Trophoblast cell (in vitro differentiated cells and primary cell): ENCODE measurements at regions not wholly inside any gene's neighbourhood (a gene's known extent, or its start where the extent isn't known, plus 50 kb on each side); places are given as distances from the start of the nearest gene placed in this dataset.

Source experiments
- DNase-seq, 2 donors: peaks; one replicate each; pipeline ENCODE4 v3.0.0-alpha.2; 2016
- H2AFZ ChIP-seq: 2 replicates; pipeline ENCODE4 v1.6.1; 2013; ENCODE audit warnings: low read length, moderate library complexity, mild to moderate bottlenecking; ENCODE audit not compliant: insufficient read depth, poor library complexity
- H2AK5ac ChIP-seq: 2 replicates; pipeline ENCODE4 v1.6.1; 2013; ENCODE audit warnings: mild to moderate bottlenecking, low read length
- H2BK120ac ChIP-seq: 2 replicates; pipeline ENCODE4 v1.6.1; 2013; ENCODE audit warnings: low read length, mild to moderate bottlenecking, moderate library complexity; ENCODE audit not compliant: insufficient read depth, poor library complexity
- H2BK12ac ChIP-seq: 2 replicates; pipeline ENCODE4 v1.6.1; 2013; ENCODE audit warnings: mild to moderate bottlenecking, low read length, moderate library complexity
- H2BK5ac ChIP-seq: 2 replicates; pipeline ENCODE4 v1.6.1; 2013; ENCODE audit warnings: low read length, low read depth, moderate library complexity, mild to moderate bottlenecking; ENCODE audit not compliant: poor library complexity
- H3K14ac ChIP-seq: 2 replicates; pipeline ENCODE4 v1.6.1; 2013; ENCODE audit warnings: mild to moderate bottlenecking, low read length
- H3K18ac ChIP-seq: 2 replicates; pipeline ENCODE4 v1.6.1; 2013; ENCODE audit warnings: mild to moderate bottlenecking, low read length
- H3K23ac ChIP-seq: 2 replicates; pipeline ENCODE4 v1.6.1; 2013; ENCODE audit warnings: low read length
- H3K27ac ChIP-seq: 2 replicates; pipeline ENCODE4 v1.5.1; 2013; ENCODE audit warnings: low read depth, mild to moderate bottlenecking, inconsistent platforms, low read length, moderate library complexity
- H3K27me3 ChIP-seq: 2 replicates; pipeline ENCODE4 v1.6.1; 2013; ENCODE audit warnings: inconsistent platforms, mild to moderate bottlenecking, low read length, moderate library complexity; ENCODE audit not compliant: insufficient read depth
- H3K36me3 ChIP-seq, 2 experiments: 1 replicate in 1 of 2; 2 replicates in 1 of 2; pipeline ENCODE4 v1.6.1; 2013; ENCODE audit warnings: low read length in 2 of 2, mild to moderate bottlenecking in 2 of 2, moderate library complexity in 1 of 2; ENCODE audit not compliant: insufficient read depth in 2 of 2, control insufficient read depth in 1 of 2
- H3K4ac ChIP-seq: 2 replicates; pipeline ENCODE4 v1.6.1; 2013; ENCODE audit warnings: low read depth, mild to moderate bottlenecking, low read length, moderate library complexity
- H3K4me1 ChIP-seq, 2 experiments: 1 replicate in 1 of 2; 2 replicates in 1 of 2; pipeline ENCODE4 v1.6.1; 2013; ENCODE audit warnings: low read length in 2 of 2, mild to moderate bottlenecking in 2 of 2, moderate library complexity in 1 of 2; ENCODE audit not compliant: insufficient read depth in 2 of 2, control insufficient read depth in 1 of 2
- H3K4me2 ChIP-seq: 2 replicates; pipeline ENCODE4 v1.6.1; 2013; ENCODE audit warnings: inconsistent platforms, mild to moderate bottlenecking, low read length, moderate library complexity
- H3K4me3 ChIP-seq: 2 replicates; pipeline ENCODE4 v1.5.1; 2013; ENCODE audit warnings: mild to moderate bottlenecking, low read depth, low read length, inconsistent platforms
- H3K79me1 ChIP-seq: one replicate; pipeline ENCODE4 v1.6.1; 2013; ENCODE audit warnings: low read length
- H3K79me2 ChIP-seq: 2 replicates; pipeline ENCODE4 v1.6.1; 2013; ENCODE audit warnings: low read length, mild to moderate bottlenecking; ENCODE audit not compliant: control insufficient read depth, insufficient read depth, poor library complexity
- H3K9ac ChIP-seq: 2 replicates; pipeline ENCODE4 v1.6.1; 2013; ENCODE audit warnings: mild to moderate bottlenecking, low read length
- H3K9me3 ChIP-seq: 2 replicates; pipeline ENCODE4 v1.6.1; 2013; ENCODE audit warnings: low read depth, mild to moderate bottlenecking, control low read depth, inconsistent platforms, low read length; ENCODE audit not compliant: insufficient read depth
- H4K12ac ChIP-seq: 2 replicates; pipeline ENCODE4 v1.6.1; 2013; ENCODE audit warnings: low read depth, mild to moderate bottlenecking, low read length, moderate library complexity
- H4K8ac ChIP-seq: 2 replicates; pipeline ENCODE4 v1.6.1; 2013; ENCODE audit warnings: low read depth, mild to moderate bottlenecking, low read length, moderate library complexity
- H4K91ac ChIP-seq: one replicate; pipeline ENCODE4 v1.6.1; 2013; ENCODE audit warnings: low read depth, mild to moderate bottlenecking, low read length, moderate library complexity
- WGBS: extraction: QIAGEN DNeasy Blood & Tissue Kit; methylation state at CpG from one replicate; pipeline ENCODE4 v1.1.7; 2013; ENCODE audit warnings: missing lambda C conversion rate; ENCODE audit not compliant: insufficient read length, insufficient coverage; ENCODE audit errors: extremely low coverage; 5-methylcytosine and 5-hydroxymethylcytosine counted together

DNA sequence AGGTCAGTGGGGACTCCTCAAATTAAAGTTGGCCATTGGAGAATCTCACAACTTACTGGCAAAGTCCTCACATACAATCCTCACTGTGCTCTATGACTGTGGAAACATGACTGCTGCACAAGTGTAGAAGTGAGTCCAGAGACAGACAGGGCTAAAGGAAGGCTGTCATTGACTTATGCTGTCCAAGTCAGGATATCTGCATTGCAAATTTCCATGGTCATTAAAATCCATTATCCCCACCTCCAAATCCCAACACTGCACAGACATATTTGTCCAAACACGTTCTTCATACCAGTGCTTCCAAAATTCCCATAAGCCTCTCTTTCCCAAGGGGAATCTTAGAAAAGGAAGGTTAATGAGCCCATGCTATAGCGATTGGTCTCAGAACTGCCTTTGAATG, 396.8 kb upstream of the ANKRD30A start:
- H3K4me3 ChIP-seq, result no peak overlapping the region
- DNase-seq, result no peak
- H3K4ac ChIP-seq, result no peak overlapping the region
- H3K4me2 ChIP-seq, result no peak overlapping the region
- H3K27me3 ChIP-seq, result no peaks in the 10 kb centered on the region
- no peak overlapping the region for H2AFZ ChIP-seq
- no peak overlapping the region for H3K23ac ChIP-seq
- no peaks in the 10 kb centered on the region for H3K4me1 ChIP-seq
- no peak overlapping the region for H2BK120ac ChIP-seq
- H2BK12ac ChIP-seq, result no peak overlapping the region
- no peaks in the 10 kb centered on the region for H3K36me3 ChIP-seq
- no peak overlapping the region for H4K12ac ChIP-seq
- H3K79me1 ChIP-seq, result no peaks in the 10 kb centered on the region
- no peaks in the 10 kb centered on the region for H3K9me3 ChIP-seq
- H3K14ac ChIP-seq, result no peak overlapping the region
- peak overlapping the region; percentile 31 for H2AK5ac ChIP-seq
- H4K91ac ChIP-seq, result no peak overlapping the region
- WGBS, result no CpG with 5 or more reads among the region's 2 CpGs
- no peaks in the 10 kb centered on the region for H3K79me2 ChIP-seq
- no peak overlapping the region for H2BK5ac ChIP-seq
- H3K27ac ChIP-seq, result no peak overlapping the region
- H3K9ac ChIP-seq, result no peak overlapping the region
- H3K18ac ChIP-seq, result no peak overlapping the region
- no peak overlapping the region for H4K8ac ChIP-seq

DNA sequence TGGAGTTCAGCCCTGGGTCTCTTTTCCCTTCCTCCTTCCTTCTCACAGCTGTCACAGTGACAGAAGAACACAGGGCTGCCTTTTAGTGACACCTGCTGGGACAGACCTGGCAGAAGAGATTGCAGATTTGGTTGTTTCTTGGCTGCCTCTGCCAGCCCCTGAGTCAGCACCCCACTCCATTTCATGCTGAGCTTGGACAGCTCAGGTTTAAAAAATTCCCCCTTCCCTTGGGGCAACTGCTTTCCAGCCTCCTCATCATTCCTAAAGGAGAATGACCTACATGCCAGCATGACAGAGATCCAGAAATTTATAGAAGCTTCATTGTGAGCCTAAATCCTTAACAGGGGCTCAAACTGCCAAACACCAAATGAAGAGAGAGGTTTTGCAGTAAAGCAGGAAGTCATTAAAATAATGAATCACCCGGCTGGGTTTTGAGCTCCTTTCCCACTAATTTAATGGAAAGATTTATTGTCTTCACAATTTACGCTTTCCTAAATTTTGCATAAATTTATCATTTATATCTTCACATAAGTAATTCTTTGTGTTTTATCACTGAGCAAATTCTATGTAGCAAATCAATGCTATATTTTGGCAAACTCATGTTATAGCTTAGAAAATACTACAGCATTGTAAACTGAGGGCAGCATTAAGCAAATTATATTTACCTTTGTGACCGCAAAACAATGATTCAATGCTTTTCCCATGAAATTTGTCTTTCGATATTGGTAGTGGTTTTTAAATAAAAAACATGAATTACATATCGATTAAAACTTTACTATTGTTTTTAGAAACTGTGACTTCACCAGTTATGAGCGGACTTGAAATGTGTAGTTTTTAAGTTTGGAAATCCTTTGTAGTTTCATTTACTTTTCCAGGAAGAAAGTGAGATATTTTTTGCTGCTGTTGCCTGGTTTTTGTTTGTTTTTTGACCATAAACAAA, 399.5 kb upstream of the ANKRD30A start:
- Histone ChIP-seq H3K27me3 (no peaks in the 10 kb centered on the region), H3K14ac (no peak overlapping the region), H3K23ac (no peak overlapping the region), H3K9me3 (no peaks in the 10 kb centered on the region), H3K27ac (no peak overlapping the region), H3K9ac (no peak overlapping the region), H3K4me2 (no peak overlapping the region), H3K18ac (no peak overlapping the region), H3K79me2 (no peaks in the 10 kb centered on the region), H4K8ac (no peak overlapping the region), H3K36me3 (no peaks in the 10 kb centered on the region), H2AK5ac (no peak overlapping the region), H3K4me3 (no peak overlapping the region), H2BK5ac (no peak overlapping the region), H2BK120ac (no peak overlapping the region), H3K4me1 (no peaks in the 10 kb centered on the region), H3K79me1 (no peaks in the 10 kb centered on the region), H2BK12ac (no peak overlapping the region), H4K91ac (no peak overlapping the region), H4K12ac (no peak overlapping the region), H3K4ac (no peak overlapping the region), H2AFZ (no peak overlapping the region)
- no CpG with 5 or more reads among the region's 6 CpGs for WGBS
- peak; percentile 58 to 70 for DNase-seq

GRCh38 chr10:36722777-36723176, 402.6 kb upstream of the ANKRD30A start:
- Histone ChIP-seq H3K27ac (no peak overlapping the region), H3K4ac (no peak overlapping the region), H3K79me2 (no peaks in the 10 kb centered on the region), H3K79me1 (no peaks in the 10 kb centered on the region), H2AFZ (no peak overlapping the region), H2BK12ac (no peak overlapping the region), H3K9me3 (no peaks in the 10 kb centered on the region), H2BK5ac (no peak overlapping the region), H2AK5ac (no peak overlapping the region), H3K4me2 (no peak overlapping the region), H3K18ac (no peak overlapping the region), H3K27me3 (no peaks in the 10 kb centered on the region), H3K36me3 (no peaks in the 10 kb centered on the region), H3K23ac (no peak overlapping the region), H2BK120ac (no peak overlapping the region), H4K8ac (no peak overlapping the region), H4K12ac (no peak overlapping the region), H3K4me3 (no peak overlapping the region), H3K9ac (no peak overlapping the region), H3K14ac (no peak overlapping the region), H4K91ac (no peak overlapping the region), H3K4me1 (no peaks in the 10 kb centered on the region)
- no CpG with 5 or more reads among the region's 9 CpGs for WGBS
- DNase-seq, result no peak

DNA sequence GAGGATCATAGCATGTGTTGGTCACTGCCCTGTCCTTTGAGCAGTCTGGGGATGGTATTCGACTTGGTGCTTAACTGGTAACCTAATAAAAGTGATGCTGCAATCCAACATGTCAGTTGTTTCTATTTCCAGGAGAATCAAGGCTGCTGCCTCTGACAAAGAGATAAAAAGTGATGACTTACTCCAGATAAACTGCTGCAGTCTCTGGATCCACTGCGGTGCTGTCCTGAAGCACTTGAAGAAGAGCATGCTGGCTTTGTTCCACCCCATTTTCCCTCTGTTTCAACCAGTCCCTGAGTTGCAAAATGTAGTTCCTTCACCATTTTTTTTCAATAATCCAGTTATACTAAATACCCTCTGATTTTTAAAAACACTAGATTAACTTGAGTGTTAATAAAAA, 403.5 kb upstream of the ANKRD30A start:
- Histone ChIP-seq H3K4ac (no peak overlapping the region), H3K4me2 (no peak overlapping the region), H2BK120ac (no peak overlapping the region), H4K8ac (no peak overlapping the region), H4K12ac (no peak overlapping the region), H3K36me3 (no peaks in the 10 kb centered on the region), H3K18ac (no peak overlapping the region), H3K79me2 (no peaks in the 10 kb centered on the region), H3K4me1 (no peaks in the 10 kb centered on the region), H2BK5ac (no peak overlapping the region), H3K23ac (no peak overlapping the region), H3K79me1 (no peaks in the 10 kb centered on the region), H3K27ac (no peak overlapping the region), H4K91ac (no peak overlapping the region), H2AK5ac (no peak overlapping the region), H3K27me3 (no peaks in the 10 kb centered on the region), H2AFZ (no peak overlapping the region), H3K9me3 (no peaks in the 10 kb centered on the region), H3K4me3 (no peak overlapping the region), H3K9ac (no peak overlapping the region), H2BK12ac (no peak overlapping the region), H3K14ac (no peak overlapping the region)
- no CpG with 5 or more reads among the region's 2 CpGs for WGBS
- no peak for DNase-seq
